Ecto neural progenitor cell (in vitro differentiated cells): ENCODE measurements at regions not wholly inside any gene's neighbourhood (a gene's known extent, or its start where the extent isn't known, plus 50 kb on each side); places are given as distances from the start of the nearest gene placed in this dataset.
"Not testable (repeated sequence)": the region's sequence is repeated elsewhere in the genome, so short reads cannot be mapped to it uniquely, and the experiment has no call there.

Source experiments
- DNase-seq: peaks from one replicate; pipeline ENCODE4 v3.0.0-alpha.2; 2018; ENCODE audit warnings: low spot score

GRCh38 chr7:54898659-54899340 is 120.0 kb upstream of the EGFR start:
- no peak for DNase-seq

- DNase-seq, result no peak
Measured at GRCh38 chr7:54901840-54902239, 117.0 kb upstream of the EGFR start.

- DNase-seq, result no peak
Measured at GRCh38 chr7:54904130-54904529, 114.7 kb upstream of the EGFR start.

- no peak for DNase-seq
Measured at GRCh38 chr7:54904986-54905385, 113.8 kb upstream of the EGFR start.

- DNase-seq, result no peak
Measured at GRCh38 chr7:54906963-54907362, 111.9 kb upstream of the EGFR start.

GRCh38 chr7:54907981-54908380 is 110.8 kb upstream of the EGFR start:
- DNase-seq, result no peak

- DNase-seq, result no peak
Measured at GRCh38 chr7:54908760-54909438, 109.9 kb upstream of the EGFR start.

GRCh38 chr7:54915870-54916598 is 102.8 kb upstream of the EGFR start:
- no peak for DNase-seq

- DNase-seq, result no peak
Measured at GRCh38 chr7:54917613-54918391, 101.0 kb upstream of the EGFR start.

GRCh38 chr7:54921116-54921515 is 97.7 kb upstream of the EGFR start:
- no peak for DNase-seq

GRCh38 chr7:54931532-54931931 is 87.3 kb upstream of the EGFR start:
- no peak for DNase-seq

- DNase-seq, result peak; percentile 86
Measured at GRCh38 chr7:54932818-54933543, 85.8 kb upstream of the EGFR start.

- DNase-seq, result no peak
Measured at GRCh38 chr7:54933643-54934042, 85.2 kb upstream of the EGFR start.

- DNase-seq, result no peak
Measured at GRCh38 chr7:54940748-54941147, 78.1 kb upstream of the EGFR start.

GRCh38 chr7:54944179-54944578 is 74.6 kb upstream of the EGFR start:
- DNase-seq, result no peak

GRCh38 chr7:54946271-54946670 is 72.5 kb upstream of the EGFR start:
- DNase-seq, result no peak

- no peak for DNase-seq
Measured at GRCh38 chr7:54946764-54947163, 72.1 kb upstream of the EGFR start.

- no peak for DNase-seq
Measured at GRCh38 chr7:54947266-54947665, 71.6 kb upstream of the EGFR start.

- not testable (repeated sequence) for DNase-seq
Measured at GRCh38 chr7:54949514-54949913, 69.3 kb upstream of the EGFR start.

GRCh38 chr7:54955296-54955695 is 63.5 kb upstream of the EGFR start:
- DNase-seq, result no peak

GRCh38 chr7:54955696-54956420 is 63.0 kb upstream of the EGFR start:
- DNase-seq, result no peak
